22Rv1 (cell line): ENCODE measurements at regions not wholly inside any gene's neighbourhood (a gene's known extent, or its start where the extent isn't known, plus 50 kb on each side); places are given as distances from the start of the nearest gene placed in this dataset.

Experiments
- CTCF ChIP-seq: fragments of 450-650 bp; IDR thresholded peaks from 2 replicates; pipeline ENCODE4 v1.5.1; 2017; ENCODE audit warnings: mild to moderate bottlenecking
- ZFX ChIP-seq: fragments of 450-650 bp; IDR thresholded peaks from 2 replicates; pipeline ENCODE4 v1.6.1; 2017; ENCODE audit warnings: antibody characterized with exemption, borderline replicate concordance

DNA sequence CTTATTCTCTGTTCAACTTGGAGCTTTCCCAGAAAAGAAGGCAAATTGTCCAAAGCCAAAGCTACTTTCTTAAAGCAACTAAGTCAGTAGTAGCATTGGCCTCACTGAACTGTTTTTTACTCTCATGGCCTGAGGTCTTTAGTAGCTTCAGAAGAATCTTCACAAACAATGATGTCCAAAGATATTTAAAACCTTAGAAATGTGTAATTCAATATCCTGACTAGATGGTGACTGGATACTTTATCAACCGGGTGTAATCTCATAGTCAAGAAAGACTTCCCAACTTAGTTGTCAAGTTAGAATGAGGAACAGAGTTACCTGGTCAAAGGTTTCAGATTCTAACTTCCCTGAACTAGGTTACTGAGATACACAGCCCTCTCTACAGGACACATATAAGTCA, 226.3 kb upstream of the ARHGEF26 start:
- TF ChIP-seq CTCF (no peak), ZFX (no peak)
